ENCODE measurements at regions not wholly inside any gene's neighbourhood (a gene's known extent, or its start where the extent isn't known, plus 50 kb on each side); places are given as distances from the start of the nearest gene placed in this dataset.

DNA sequence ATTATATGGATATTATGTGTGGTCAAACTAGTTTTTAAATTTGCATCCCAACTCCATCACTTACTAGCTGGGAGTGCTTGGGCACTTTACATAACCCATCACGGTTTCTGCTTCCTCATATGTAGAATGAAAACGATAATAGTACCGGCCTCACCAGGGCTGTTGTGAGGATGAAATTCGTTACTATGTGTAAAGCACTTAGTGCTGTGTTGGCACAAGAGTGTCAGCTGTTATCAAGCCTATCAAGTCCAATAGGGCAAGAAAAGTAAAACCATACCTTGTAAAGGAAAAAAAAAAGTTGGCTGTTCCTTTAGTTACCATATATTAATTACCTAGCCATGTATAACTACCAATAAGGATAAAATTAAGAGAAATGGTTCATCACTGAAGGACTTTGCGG, 65.4 kb downstream of the TET3 start:
- Histone ChIP-seq H3K9ac (ENCODE audit: control insufficient read depth, extremely low read depth, insufficient read depth, low read length) (no peak overlapping the region), H3K79me2 (ENCODE audit: control insufficient read depth, insufficient read depth, low read length) (peaks cover 13% of the 10 kb centered on the region), H3K4me2 (ENCODE audit: control insufficient read depth, extremely low read depth, insufficient read depth, low read depth, low read length) (no peak overlapping the region), H3K9me3 (ENCODE audit: control insufficient read depth, low read depth, low read length) (no peaks in the 10 kb centered on the region), H4K20me1 (ENCODE audit: control insufficient read depth, extremely low read depth, insufficient read depth, low read length) (no peaks in the 10 kb centered on the region), H3K4me3 (ENCODE audit: control insufficient read depth in 2 of 3, extremely low read depth in 1 of 3, insufficient read depth in 2 of 3, low read depth in 1 of 3, low read length in 3 of 3) (no peak overlapping the region), H3K27ac (ENCODE audit: control insufficient read depth, insufficient read depth, low read length) (no peak overlapping the region), H3K27me3 (ENCODE audit: control insufficient read depth, extremely low read depth, insufficient read depth, low read length) (no peaks in the 10 kb centered on the region), H3K9me1 (ENCODE audit: control insufficient read depth, extremely low read depth, insufficient read depth, low read length) (peaks cover 2% of the 10 kb centered on the region), H3K36me3 (ENCODE audit: control insufficient read depth in 2 of 2, extremely low read depth in 1 of 2, insufficient read depth in 2 of 2, low read length in 2 of 2) (peaks cover 3 to 5% of the 10 kb centered on the region in 2 experiments), H3K4me1 (ENCODE audit: control insufficient read depth, extremely low read depth, insufficient read depth, low read length) (peaks cover 12% of the 10 kb centered on the region), H2AFZ (ENCODE audit: control insufficient read depth, low read length) (no peak overlapping the region)
- TF ChIP-seq EZH2 (IDR thresholded peaks at IDR 0.05; ENCODE audit: low read length): no peak
- TF ChIP-seq, protein P1, sequence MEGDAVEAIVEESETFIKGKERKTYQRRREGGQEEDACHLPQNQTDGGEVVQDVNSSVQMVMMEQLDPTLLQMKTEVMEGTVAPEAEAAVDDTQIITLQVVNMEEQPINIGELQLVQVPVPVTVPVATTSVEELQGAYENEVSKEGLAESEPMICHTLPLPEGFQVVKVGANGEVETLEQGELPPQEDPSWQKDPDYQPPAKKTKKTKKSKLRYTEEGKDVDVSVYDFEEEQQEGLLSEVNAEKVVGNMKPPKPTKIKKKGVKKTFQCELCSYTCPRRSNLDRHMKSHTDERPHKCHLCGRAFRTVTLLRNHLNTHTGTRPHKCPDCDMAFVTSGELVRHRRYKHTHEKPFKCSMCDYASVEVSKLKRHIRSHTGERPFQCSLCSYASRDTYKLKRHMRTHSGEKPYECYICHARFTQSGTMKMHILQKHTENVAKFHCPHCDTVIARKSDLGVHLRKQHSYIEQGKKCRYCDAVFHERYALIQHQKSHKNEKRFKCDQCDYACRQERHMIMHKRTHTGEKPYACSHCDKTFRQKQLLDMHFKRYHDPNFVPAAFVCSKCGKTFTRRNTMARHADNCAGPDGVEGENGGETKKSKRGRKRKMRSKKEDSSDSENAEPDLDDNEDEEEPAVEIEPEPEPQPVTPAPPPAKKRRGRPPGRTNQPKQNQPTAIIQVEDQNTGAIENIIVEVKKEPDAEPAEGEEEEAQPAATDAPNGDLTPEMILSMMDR (optimal IDR thresholded peaks at IDR 0.05 in 1 of 3, IDR thresholded peaks at IDR 0.05 in 1 of 3, conservative IDR thresholded peaks at IDR 0.05 in 1 of 3; ENCODE audit: extremely low read depth in 1 of 3, insufficient read depth in 2 of 3, low read length in 3 of 3): no peak
- DNase-seq (ENCODE audit: low read depth, low spot score) (no peak), FAIRE-seq (no peak)
- dilution Hi-C loops (cut with MboI; ENCODE audit: extremely low pct_ligation_motif_present, low sequenced_read_pairs): no loop called here

DNA sequence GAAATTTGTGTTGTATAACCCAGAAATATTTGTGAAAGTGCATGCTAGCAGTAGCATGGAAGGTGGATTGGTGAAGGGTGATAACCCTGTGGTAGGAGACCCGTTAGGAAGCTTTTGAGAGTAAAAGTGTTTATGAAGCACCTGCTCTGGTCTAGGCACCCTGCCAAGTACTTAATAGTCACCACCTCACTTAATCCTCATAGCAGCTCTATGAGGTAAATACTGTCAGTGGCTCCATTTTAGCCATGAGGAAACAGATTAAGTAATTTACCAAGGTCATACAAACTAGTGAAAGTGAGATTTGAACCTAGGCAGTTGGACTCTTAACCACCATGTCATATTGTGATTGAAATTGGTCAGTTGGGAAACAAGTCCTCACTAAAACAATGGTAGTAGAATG, 66.8 kb downstream of the TET3 start:
- FAIRE-seq: no peak
- no peaks in the 10 kb centered on the region for H4K20me1 ChIP-seq (ENCODE audit: control insufficient read depth, extremely low read depth, insufficient read depth, low read length)
- H3K9ac ChIP-seq (ENCODE audit: control insufficient read depth, extremely low read depth, insufficient read depth, low read length): no peak overlapping the region
- no peak for DNase-seq (ENCODE audit: low read depth, low spot score)
- H3K4me1 ChIP-seq (ENCODE audit: control insufficient read depth, extremely low read depth, insufficient read depth, low read length): peaks cover 6% of the 10 kb centered on the region
- no peaks in the 10 kb centered on the region for H3K27me3 ChIP-seq (ENCODE audit: control insufficient read depth, extremely low read depth, insufficient read depth, low read length)
- TF ChIP-seq EZH2 (IDR thresholded peaks at IDR 0.05; ENCODE audit: low read length): no peak
- TF ChIP-seq, protein P1 (optimal IDR thresholded peaks at IDR 0.05 in 1 of 3, IDR thresholded peaks at IDR 0.05 in 1 of 3, conservative IDR thresholded peaks at IDR 0.05 in 1 of 3; ENCODE audit: extremely low read depth in 1 of 3, insufficient read depth in 2 of 3, low read length in 3 of 3): no peak
- H3K27ac ChIP-seq (ENCODE audit: control insufficient read depth, insufficient read depth, low read length): no peak overlapping the region
- H3K79me2 ChIP-seq (ENCODE audit: control insufficient read depth, insufficient read depth, low read length): peaks cover 11% of the 10 kb centered on the region
- no peak overlapping the region for H3K4me2 ChIP-seq (ENCODE audit: control insufficient read depth, extremely low read depth, insufficient read depth, low read depth, low read length)
- peaks cover 3% of the 10 kb centered on the region in 2 experiments for H3K36me3 ChIP-seq (ENCODE audit: control insufficient read depth in 2 of 2, extremely low read depth in 1 of 2, insufficient read depth in 2 of 2, low read length in 2 of 2)
- dilution Hi-C loops (cut with MboI; ENCODE audit: extremely low pct_ligation_motif_present, low sequenced_read_pairs): no loop called here
- H3K4me3 ChIP-seq (ENCODE audit: control insufficient read depth in 2 of 3, extremely low read depth in 1 of 3, insufficient read depth in 2 of 3, low read depth in 1 of 3, low read length in 3 of 3): no peak overlapping the region
- H2AFZ ChIP-seq (ENCODE audit: control insufficient read depth, low read length): no peak overlapping the region
- no peaks in the 10 kb centered on the region for H3K9me1 ChIP-seq (ENCODE audit: control insufficient read depth, extremely low read depth, insufficient read depth, low read length)
- H3K9me3 ChIP-seq (ENCODE audit: control insufficient read depth, low read depth, low read length): no peaks in the 10 kb centered on the region
